Progenitor cell of endocrine pancreas (in vitro differentiated cells): ENCODE measurements at regions not wholly inside any gene's neighbourhood (a gene's known extent, or its start where the extent isn't known, plus 50 kb on each side); places are given as distances from the start of the nearest gene placed in this dataset.

Experiments
- DNase-seq: peaks from one replicate; pipeline ENCODE4 v3.0.0; 2021; ENCODE audit warnings: low spot score; ENCODE audit not compliant: unreplicated experiment
- H3K27ac Mint-ChIP-seq: 2 replicates; pipeline ENCODE4 v1.8.0; 2021; ENCODE audit warnings: mild to moderate bottlenecking, moderate library complexity, mixed read lengths
- H3K27me3 Mint-ChIP-seq: 2 replicates; pipeline ENCODE4 v1.8.0; 2021; ENCODE audit warnings: mixed read lengths
- H3K36me3 Mint-ChIP-seq: 2 replicates; pipeline ENCODE4 v1.8.0; 2022; ENCODE audit warnings: mixed read lengths; ENCODE audit not compliant: insufficient read depth
- H3K4me1 Mint-ChIP-seq: 2 replicates; pipeline ENCODE4 v1.8.0; 2021; ENCODE audit warnings: low read depth, mixed read lengths
- H3K4me3 Mint-ChIP-seq: 2 replicates; pipeline ENCODE4 v1.8.0; 2021; ENCODE audit warnings: low read depth, mild to moderate bottlenecking, moderate library complexity, mixed read lengths
- H3K9me3 Mint-ChIP-seq: 2 replicates; pipeline ENCODE4 v1.8.0; 2021; ENCODE audit warnings: low read depth, mixed read lengths
- TF ChIP-seq, protein P1 (sequence below): fragments of 200-600 bp; sonication (generic); IDR thresholded peaks from one replicate; pipeline ENCODE4 v1.5.0; 2021; ENCODE audit warnings: antibody characterized with exemption, mild to moderate bottlenecking; ENCODE audit not compliant: unreplicated experiment

DNA sequence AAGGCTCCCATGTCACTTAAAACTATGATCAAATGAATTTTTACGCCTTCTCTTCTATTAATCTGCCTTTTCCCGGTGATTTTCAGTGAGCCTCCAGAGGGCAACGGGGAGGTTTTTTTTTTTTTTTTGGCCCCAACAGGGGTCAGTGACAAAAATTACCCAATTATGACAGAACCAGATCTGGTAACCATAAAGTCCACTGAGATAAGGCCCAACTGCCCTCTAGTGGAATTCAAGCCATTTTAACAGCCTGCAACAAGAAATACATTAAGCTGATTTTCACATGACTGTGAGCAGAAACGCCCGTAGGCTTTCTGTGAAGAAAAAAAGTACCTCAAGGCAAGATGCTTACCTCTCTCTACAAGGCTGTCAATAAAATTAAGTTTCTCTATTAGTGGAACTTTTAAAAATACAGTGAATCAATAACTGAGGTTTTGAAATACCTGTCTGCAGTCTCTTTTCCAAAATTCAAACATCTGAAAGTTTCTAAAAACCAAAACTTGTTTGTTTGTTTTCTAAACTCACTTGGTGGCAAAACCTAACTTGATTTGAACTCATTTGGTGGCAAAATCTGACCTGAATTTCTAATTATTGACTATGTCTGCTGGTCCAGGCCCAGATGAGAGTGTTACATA is 49.7 kb upstream of the FST start:
- H3K9me3 Mint-ChIP-seq = no peaks in the 10 kb centered on the region
- no peak overlapping the region for H3K4me3 Mint-ChIP-seq
- DNase-seq = no peak
- H3K36me3 Mint-ChIP-seq = no peaks in the 10 kb centered on the region
- H3K27me3 Mint-ChIP-seq = no peaks in the 10 kb centered on the region
- H3K27ac Mint-ChIP-seq = no peak overlapping the region
- TF ChIP-seq, protein P1, sequence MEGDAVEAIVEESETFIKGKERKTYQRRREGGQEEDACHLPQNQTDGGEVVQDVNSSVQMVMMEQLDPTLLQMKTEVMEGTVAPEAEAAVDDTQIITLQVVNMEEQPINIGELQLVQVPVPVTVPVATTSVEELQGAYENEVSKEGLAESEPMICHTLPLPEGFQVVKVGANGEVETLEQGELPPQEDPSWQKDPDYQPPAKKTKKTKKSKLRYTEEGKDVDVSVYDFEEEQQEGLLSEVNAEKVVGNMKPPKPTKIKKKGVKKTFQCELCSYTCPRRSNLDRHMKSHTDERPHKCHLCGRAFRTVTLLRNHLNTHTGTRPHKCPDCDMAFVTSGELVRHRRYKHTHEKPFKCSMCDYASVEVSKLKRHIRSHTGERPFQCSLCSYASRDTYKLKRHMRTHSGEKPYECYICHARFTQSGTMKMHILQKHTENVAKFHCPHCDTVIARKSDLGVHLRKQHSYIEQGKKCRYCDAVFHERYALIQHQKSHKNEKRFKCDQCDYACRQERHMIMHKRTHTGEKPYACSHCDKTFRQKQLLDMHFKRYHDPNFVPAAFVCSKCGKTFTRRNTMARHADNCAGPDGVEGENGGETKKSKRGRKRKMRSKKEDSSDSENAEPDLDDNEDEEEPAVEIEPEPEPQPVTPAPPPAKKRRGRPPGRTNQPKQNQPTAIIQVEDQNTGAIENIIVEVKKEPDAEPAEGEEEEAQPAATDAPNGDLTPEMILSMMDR = peak; percentile 34
- peaks cover 5% of the 10 kb centered on the region for H3K4me1 Mint-ChIP-seq
